ENCODE measurements at regions not wholly inside any gene's neighbourhood (a gene's known extent, or its start where the extent isn't known, plus 50 kb on each side); places are given as distances from the start of the nearest gene placed in this dataset.
A peak's percentile ranks its signal among the peaks of the same experiment; 100 is the strongest.

GRCh38 chr5:145497052-145497451, 338.1 kb downstream of the PRELID2 start:
- no peak for DNase-seq (ENCODE audit: low read depth)
- no peak overlapping the region for H3K4me3 ChIP-seq (ENCODE audit: low read depth, low read length)
- TF ChIP-seq MYC (IDR thresholded peaks at IDR 0.05; ENCODE audit: low read depth, low read length) (no peak), POLR2A (IDR thresholded peaks at IDR 0.05; ENCODE audit: extremely low read depth, insufficient read length) (no peak), MAX (IDR thresholded peaks at IDR 0.05; ENCODE audit: low read depth, low read length) (no peak)
- TF ChIP-seq, protein P1, sequence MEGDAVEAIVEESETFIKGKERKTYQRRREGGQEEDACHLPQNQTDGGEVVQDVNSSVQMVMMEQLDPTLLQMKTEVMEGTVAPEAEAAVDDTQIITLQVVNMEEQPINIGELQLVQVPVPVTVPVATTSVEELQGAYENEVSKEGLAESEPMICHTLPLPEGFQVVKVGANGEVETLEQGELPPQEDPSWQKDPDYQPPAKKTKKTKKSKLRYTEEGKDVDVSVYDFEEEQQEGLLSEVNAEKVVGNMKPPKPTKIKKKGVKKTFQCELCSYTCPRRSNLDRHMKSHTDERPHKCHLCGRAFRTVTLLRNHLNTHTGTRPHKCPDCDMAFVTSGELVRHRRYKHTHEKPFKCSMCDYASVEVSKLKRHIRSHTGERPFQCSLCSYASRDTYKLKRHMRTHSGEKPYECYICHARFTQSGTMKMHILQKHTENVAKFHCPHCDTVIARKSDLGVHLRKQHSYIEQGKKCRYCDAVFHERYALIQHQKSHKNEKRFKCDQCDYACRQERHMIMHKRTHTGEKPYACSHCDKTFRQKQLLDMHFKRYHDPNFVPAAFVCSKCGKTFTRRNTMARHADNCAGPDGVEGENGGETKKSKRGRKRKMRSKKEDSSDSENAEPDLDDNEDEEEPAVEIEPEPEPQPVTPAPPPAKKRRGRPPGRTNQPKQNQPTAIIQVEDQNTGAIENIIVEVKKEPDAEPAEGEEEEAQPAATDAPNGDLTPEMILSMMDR (IDR thresholded peaks at IDR 0.05; ENCODE audit: low read depth, low read length), result no peak

DNA sequence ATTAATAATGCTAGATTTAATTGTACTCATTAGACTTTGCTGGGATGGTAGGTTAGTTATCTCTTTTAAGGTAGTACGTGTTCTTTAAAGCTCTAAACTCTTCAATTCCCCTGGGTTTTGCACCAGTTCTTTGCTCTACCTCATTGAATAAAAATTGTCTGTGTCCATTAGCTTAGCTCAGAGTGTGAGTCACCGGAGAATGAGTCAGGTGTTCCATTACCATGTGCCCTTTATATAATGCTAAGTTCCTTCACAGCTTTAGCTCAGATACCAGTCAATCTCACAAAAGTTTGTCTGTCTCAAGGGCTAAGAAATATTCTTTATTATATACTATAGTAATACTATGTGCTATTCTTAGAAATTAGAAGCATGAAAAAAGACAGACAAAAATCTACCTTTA, 339.4 kb downstream of the PRELID2 start:
- TF ChIP-seq, protein P1 (IDR thresholded peaks at IDR 0.05; ENCODE audit: low read depth, low read length), result no peak
- DNase-seq (ENCODE audit: low read depth), result peak; percentile 15
- no peak overlapping the region for H3K4me3 ChIP-seq (ENCODE audit: low read depth, low read length)

- TF ChIP-seq MAX (IDR thresholded peaks at IDR 0.05; ENCODE audit: low read depth, low read length), result no peak
- TF ChIP-seq MYC (IDR thresholded peaks at IDR 0.05; ENCODE audit: low read depth, low read length), result no peak
- TF ChIP-seq, protein P1 (IDR thresholded peaks at IDR 0.05; ENCODE audit: low read depth, low read length), result no peak
- no peak for TF ChIP-seq POLR2A (IDR thresholded peaks at IDR 0.05; ENCODE audit: extremely low read depth, insufficient read length)
- no peak for DNase-seq (ENCODE audit: low read depth)
- H3K4me3 ChIP-seq (ENCODE audit: low read depth, low read length), result no peak overlapping the region
These were observed 339.9 kb downstream of the PRELID2 start for GRCh38 chr5:145495196-145495595.

DNA sequence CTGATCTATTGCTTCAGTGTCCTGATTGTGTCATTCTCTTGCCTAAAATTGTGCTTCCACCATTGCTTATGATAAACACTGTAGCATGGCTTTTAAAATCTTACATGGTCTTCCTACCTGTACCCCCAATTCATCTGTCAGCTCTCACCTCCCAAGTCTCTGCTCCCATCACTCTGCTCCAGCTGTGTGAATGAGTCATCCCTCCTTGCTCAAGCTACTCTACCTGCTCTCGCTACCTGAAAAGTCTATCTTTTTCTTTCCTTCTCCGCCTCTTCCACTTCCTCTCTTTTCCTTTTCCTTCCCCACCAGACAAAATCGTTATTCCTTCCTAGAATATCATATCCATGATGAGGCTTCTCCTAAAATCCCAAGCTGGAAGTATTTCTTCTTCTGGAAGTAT, 341.7 kb downstream of the PRELID2 start:
- TF ChIP-seq MYC (IDR thresholded peaks at IDR 0.05; ENCODE audit: low read depth, low read length), result no peak
- TF ChIP-seq, protein P1 (IDR thresholded peaks at IDR 0.05; ENCODE audit: low read depth, low read length), result no peak
- no peak for TF ChIP-seq POLR2A (IDR thresholded peaks at IDR 0.05; ENCODE audit: extremely low read depth, insufficient read length)
- TF ChIP-seq MAX (IDR thresholded peaks at IDR 0.05; ENCODE audit: low read depth, low read length), result no peak
- no peak for DNase-seq (ENCODE audit: low read depth)

DNA sequence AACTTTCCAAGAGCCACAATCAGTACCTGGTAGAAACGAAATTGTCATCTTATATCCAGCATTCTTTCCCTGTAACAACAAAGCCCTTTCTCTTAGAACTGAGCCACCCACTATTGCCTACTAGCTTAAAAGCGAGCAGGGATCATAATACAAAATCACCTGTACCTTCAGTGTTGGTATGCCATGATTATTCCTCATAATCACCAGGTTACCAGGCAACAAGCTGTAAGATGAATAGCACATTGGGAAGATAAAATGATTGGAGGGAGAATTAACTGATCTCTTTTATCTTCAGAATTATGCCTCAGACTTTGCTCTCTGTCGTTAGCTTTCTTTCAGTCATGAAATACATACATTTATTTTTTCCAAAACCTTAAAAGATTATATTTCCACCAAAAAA, 345.6 kb downstream of the PRELID2 start:
- TF ChIP-seq MAX (IDR thresholded peaks at IDR 0.05; ENCODE audit: low read depth, low read length), result no peak
- TF ChIP-seq MYC (IDR thresholded peaks at IDR 0.05; ENCODE audit: low read depth, low read length), result no peak
- TF ChIP-seq POLR2A (IDR thresholded peaks at IDR 0.05; ENCODE audit: extremely low read depth, insufficient read length), result no peak
- TF ChIP-seq, protein P1 (IDR thresholded peaks at IDR 0.05; ENCODE audit: low read depth, low read length), result no peak
- no peak for DNase-seq (ENCODE audit: low read depth)
- no peak overlapping the region for H3K4me3 ChIP-seq (ENCODE audit: low read depth, low read length)

More for the DNA sequence above, 341.7 kb downstream of the PRELID2 start:
- no peak overlapping the region for H3K4me3 ChIP-seq (ENCODE audit: low read depth, low read length)

DNA sequence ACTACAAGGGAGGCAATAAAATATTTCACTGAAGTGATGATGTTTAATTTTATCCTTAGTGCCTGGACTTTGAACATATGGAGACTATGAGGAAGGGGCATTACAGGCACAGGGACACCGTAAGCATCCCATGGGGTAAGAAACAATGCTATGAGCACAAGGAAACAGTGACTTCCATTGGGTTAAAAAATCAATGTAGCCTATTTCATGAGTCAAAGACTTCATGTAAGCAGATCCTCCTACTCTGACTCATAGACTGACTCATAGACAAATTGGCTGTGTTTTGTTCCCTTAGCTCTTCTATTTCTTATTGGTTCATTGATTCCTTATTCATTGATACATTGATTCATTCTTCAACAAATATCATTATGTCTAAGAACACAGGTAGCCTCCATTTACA, 351.0 kb downstream of the PRELID2 start:
- TF ChIP-seq, protein P1 (IDR thresholded peaks at IDR 0.05; ENCODE audit: low read depth, low read length), result no peak
- TF ChIP-seq POLR2A (IDR thresholded peaks at IDR 0.05; ENCODE audit: extremely low read depth, insufficient read length) (no peak), MYC (IDR thresholded peaks at IDR 0.05; ENCODE audit: low read depth, low read length) (no peak), MAX (IDR thresholded peaks at IDR 0.05; ENCODE audit: low read depth, low read length) (no peak)
- DNase-seq (ENCODE audit: low read depth), result no peak
- H3K4me3 ChIP-seq (ENCODE audit: low read depth, low read length), result no peak overlapping the region

Measured in NB4 (cell line).